ENCODE measurements at regions not wholly inside any gene's neighbourhood (a gene's known extent, or its start where the extent isn't known, plus 50 kb on each side); places are given as distances from the start of the nearest gene placed in this dataset.

- H3K27ac Mint-ChIP-seq, result no peak overlapping the region
- POLR2A ChIA-PET, result no interaction called here
- no peak for DNase-seq
- no peaks in the 10 kb centered on the region for H3K9me3 Mint-ChIP-seq (ENCODE audit: insufficient read depth)
- H3K27me3 Mint-ChIP-seq (ENCODE audit: low read depth), result peaks cover 8% of the 10 kb centered on the region
- CTCF ChIA-PET, result no interaction called here
- no peaks in the 10 kb centered on the region for H3K36me3 Mint-ChIP-seq (ENCODE audit: low read depth)
- no peaks in the 10 kb centered on the region for H3K4me1 Mint-ChIP-seq (ENCODE audit: low read depth)
- no peak for ATAC-seq
- H3K4me3 Mint-ChIP-seq, result no peak overlapping the region
These were observed 60.2 kb upstream of the CDON start for GRCh38 chr11:126122863-126123262.

DNA sequence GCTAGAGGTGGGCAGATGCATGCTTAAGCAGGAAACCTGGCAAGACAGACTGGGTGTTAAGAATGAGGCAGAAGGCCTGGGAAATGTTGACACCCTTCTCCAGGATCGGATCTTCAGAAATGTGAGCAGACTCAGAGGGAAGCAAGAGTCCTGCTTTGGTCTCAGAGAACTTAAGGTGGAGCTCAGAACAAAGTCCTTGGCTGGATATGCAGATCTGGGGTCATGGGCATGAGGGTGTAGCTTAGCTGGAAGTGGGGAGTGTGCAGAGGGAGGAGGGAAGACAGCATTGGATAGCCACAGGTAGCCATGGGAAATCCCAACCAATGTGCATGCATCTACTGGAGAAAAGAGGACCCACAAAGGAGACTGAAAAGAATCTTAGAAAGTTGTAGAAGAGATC is 58.6 kb upstream of the CDON start:
- H3K27me3 Mint-ChIP-seq (ENCODE audit: low read depth), result peaks cover 4% of the 10 kb centered on the region
- no peak overlapping the region for H3K4me3 Mint-ChIP-seq
- no peaks in the 10 kb centered on the region for H3K36me3 Mint-ChIP-seq (ENCODE audit: low read depth)
- no peaks in the 10 kb centered on the region for H3K9me3 Mint-ChIP-seq (ENCODE audit: insufficient read depth)
- POLR2A ChIA-PET, result no interaction called here
- no peak for ATAC-seq
- CTCF ChIA-PET, result no interaction called here
- no peak overlapping the region for H3K27ac Mint-ChIP-seq
- no peak for DNase-seq
- H3K4me1 Mint-ChIP-seq (ENCODE audit: low read depth), result no peaks in the 10 kb centered on the region

DNA sequence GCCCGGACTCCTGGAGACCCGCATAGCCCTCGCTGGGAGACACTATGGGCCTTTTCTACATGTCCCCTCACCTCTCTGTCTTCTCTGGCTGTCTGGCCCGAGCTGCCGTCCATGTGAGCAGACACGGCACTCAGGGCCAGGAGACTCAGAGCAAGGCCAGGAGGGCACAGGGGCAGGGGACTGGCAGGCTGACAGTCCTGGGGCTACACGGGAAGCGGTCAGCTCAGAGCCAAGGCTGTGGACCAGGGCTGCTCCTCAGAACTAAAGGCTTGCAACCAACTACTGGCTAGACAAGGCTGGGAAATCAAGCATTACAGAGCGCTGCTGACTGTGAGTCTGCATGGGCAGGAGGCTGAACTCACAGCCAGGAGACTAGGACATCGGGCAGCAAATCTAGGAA is 56.1 kb upstream of the CDON start:
- Mint-ChIP-seq H3K36me3 (ENCODE audit: low read depth) (no peaks in the 10 kb centered on the region), H3K27me3 (ENCODE audit: low read depth) (peaks cover 2% of the 10 kb centered on the region), H3K4me1 (ENCODE audit: low read depth) (no peaks in the 10 kb centered on the region), H3K27ac (no peak overlapping the region), H3K4me3 (no peak overlapping the region), H3K9me3 (ENCODE audit: insufficient read depth) (no peaks in the 10 kb centered on the region)
- ChIA-PET POLR2A (no interaction called here), CTCF (no interaction called here)
- ATAC-seq, result no peak
- DNase-seq, result no peak

DNA sequence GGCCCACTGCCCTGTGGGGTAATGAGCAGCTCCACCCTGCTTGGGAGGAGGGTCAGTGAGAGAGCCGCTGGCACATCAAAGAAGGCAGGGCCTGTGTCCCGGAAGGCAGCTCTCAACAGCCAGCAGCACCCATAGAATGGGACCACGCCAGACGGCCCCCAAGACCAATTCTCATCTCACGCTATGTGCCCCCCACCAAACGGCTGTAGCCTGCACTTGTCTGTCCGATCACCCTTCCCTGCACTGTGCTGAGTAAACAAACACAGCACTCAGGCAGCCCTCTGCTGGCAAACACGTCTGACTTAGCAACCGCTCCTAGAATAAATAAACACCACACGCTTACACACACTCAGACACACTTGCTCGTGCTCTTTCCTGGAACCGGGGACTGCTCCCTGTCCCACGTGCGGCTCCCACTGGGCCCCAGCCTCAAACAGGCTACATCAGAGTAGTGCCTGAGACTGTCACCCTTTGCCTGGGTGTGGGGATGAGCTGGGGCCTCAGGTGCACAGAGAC is 53.2 kb upstream of the CDON start:
- no peaks in the 10 kb centered on the region for H3K4me1 Mint-ChIP-seq (ENCODE audit: low read depth)
- DNase-seq, result no peak
- ChIA-PET CTCF (no interaction called here), POLR2A (no interaction called here)
- no peak for ATAC-seq
- no peak overlapping the region for H3K4me3 Mint-ChIP-seq
- no peaks in the 10 kb centered on the region for H3K9me3 Mint-ChIP-seq (ENCODE audit: insufficient read depth)
- H3K27me3 Mint-ChIP-seq (ENCODE audit: low read depth), result no peaks in the 10 kb centered on the region
- H3K27ac Mint-ChIP-seq, result no peak overlapping the region
- H3K36me3 Mint-ChIP-seq (ENCODE audit: low read depth), result no peaks in the 10 kb centered on the region

- Mint-ChIP-seq H3K4me3 (no peak overlapping the region), H3K27me3 (ENCODE audit: low read depth) (no peaks in the 10 kb centered on the region), H3K27ac (no peak overlapping the region), H3K36me3 (ENCODE audit: low read depth) (no peaks in the 10 kb centered on the region), H3K4me1 (ENCODE audit: low read depth) (no peaks in the 10 kb centered on the region), H3K9me3 (ENCODE audit: insufficient read depth) (no peaks in the 10 kb centered on the region)
- ChIA-PET CTCF (no interaction called here), POLR2A (no interaction called here)
- DNase-seq (no peak), ATAC-seq (no peak)
These were observed 52.4 kb upstream of the CDON start for GRCh38 chr11:126115127-126115495.

GRCh38 chr11:126114486-126115126 is 51.9 kb upstream of the CDON start:
- ATAC-seq (no peak), DNase-seq (no peak)
- Mint-ChIP-seq H3K4me1 (ENCODE audit: low read depth) (no peaks in the 10 kb centered on the region), H3K36me3 (ENCODE audit: low read depth) (no peaks in the 10 kb centered on the region), H3K9me3 (ENCODE audit: insufficient read depth) (no peaks in the 10 kb centered on the region), H3K27ac (no peak overlapping the region), H3K27me3 (ENCODE audit: low read depth) (no peaks in the 10 kb centered on the region), H3K4me3 (no peak overlapping the region)
- ChIA-PET CTCF (no interaction called here), POLR2A (no interaction called here)

DNA sequence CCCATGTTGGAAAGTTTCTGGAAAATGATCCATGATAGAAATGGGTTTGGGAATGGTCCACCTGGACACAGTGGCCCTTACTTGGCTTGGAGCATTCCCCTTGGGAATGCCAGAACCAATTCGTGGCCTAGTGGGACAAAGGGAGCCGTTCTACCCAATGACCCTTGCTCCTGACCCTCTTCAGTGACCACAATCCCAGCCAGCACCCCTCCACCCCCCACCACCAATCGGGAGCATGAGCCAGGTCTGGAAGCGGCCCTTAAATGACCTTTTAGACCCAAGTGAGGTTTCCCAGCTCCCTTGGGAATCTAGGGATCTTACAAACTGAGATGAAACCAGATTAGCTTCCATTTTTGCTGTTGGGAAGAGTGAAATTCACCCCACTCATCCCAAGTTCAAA is 51.3 kb upstream of the CDON start:
- CTCF ChIA-PET, result no interaction called here
- Mint-ChIP-seq H3K9me3 (ENCODE audit: insufficient read depth) (no peaks in the 10 kb centered on the region), H3K4me3 (no peak overlapping the region), H3K36me3 (ENCODE audit: low read depth) (no peaks in the 10 kb centered on the region), H3K27me3 (ENCODE audit: low read depth) (no peaks in the 10 kb centered on the region), H3K27ac (no peak overlapping the region), H3K4me1 (ENCODE audit: low read depth) (no peaks in the 10 kb centered on the region)
- DNase-seq (no peak), ATAC-seq (no peak)
- POLR2A ChIA-PET, result no interaction called here

- no peak for DNase-seq
- no peak overlapping the region for H3K27ac Mint-ChIP-seq
- H3K9me3 Mint-ChIP-seq (ENCODE audit: insufficient read depth), result no peaks in the 10 kb centered on the region
- H3K4me1 Mint-ChIP-seq (ENCODE audit: low read depth), result no peaks in the 10 kb centered on the region
- CTCF ChIA-PET, result no interaction called here
- POLR2A ChIA-PET, result no interaction called here
- H3K4me3 Mint-ChIP-seq, result no peak overlapping the region
- no peak for ATAC-seq
- no peaks in the 10 kb centered on the region for H3K27me3 Mint-ChIP-seq (ENCODE audit: low read depth)
- H3K36me3 Mint-ChIP-seq (ENCODE audit: low read depth), result no peaks in the 10 kb centered on the region
These were observed 50.9 kb upstream of the CDON start for GRCh38 chr11:126113515-126113957.

DNA sequence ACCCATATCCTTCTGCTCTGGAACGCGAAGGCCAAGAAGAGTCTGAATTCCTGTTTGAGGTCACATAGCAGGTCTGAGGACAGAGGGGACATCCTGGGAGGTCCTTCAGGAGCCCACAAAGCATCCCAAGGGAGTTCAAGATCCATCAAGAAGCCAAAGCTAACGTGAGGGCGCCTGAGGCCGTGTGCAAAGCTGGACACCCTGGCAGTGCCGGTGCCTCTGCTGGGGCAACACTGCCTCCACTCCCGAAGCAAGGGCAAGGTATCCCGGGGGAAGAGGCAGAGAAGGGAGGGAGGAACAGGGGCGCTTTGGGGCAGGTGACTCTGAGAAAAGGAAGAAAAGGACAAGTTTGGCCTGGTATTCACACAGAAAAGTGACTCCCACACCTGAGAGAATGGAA is 50.3 kb upstream of the CDON start:
- DNase-seq (no peak), ATAC-seq (no peak)
- Mint-ChIP-seq H3K36me3 (ENCODE audit: low read depth) (no peaks in the 10 kb centered on the region), H3K4me1 (ENCODE audit: low read depth) (no peaks in the 10 kb centered on the region), H3K4me3 (no peak overlapping the region), H3K27me3 (ENCODE audit: low read depth) (no peaks in the 10 kb centered on the region), H3K9me3 (ENCODE audit: insufficient read depth) (no peaks in the 10 kb centered on the region), H3K27ac (no peak overlapping the region)
- ChIA-PET CTCF (no interaction called here), POLR2A (no interaction called here)

DNA sequence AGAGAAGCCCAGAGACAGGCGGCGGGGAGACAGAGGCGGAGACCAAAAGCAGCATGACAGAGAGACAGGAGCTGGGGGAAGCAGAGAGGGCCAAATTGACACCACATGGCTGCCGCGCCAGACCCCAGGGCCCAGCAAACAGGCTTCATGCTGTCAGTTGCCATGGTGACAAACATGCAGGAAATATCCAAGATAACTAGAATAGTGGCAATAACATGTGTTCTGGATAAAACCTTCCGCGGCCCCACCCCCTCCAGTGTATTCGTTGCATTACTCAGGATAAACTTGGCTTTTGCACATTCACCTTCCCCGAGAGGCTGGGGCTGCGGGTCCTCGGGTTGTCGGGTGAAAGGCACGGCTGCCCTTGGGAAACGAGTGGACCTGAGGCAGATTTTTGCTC is 49.9 kb upstream of the CDON start:
- no peak overlapping the region for H3K4me3 Mint-ChIP-seq
- ATAC-seq (no peak), DNase-seq (no peak)
- ChIA-PET POLR2A (no interaction called here), CTCF (no interaction called here)
- H3K27ac Mint-ChIP-seq, result no peak overlapping the region
- no peaks in the 10 kb centered on the region for H3K36me3 Mint-ChIP-seq (ENCODE audit: low read depth)
- no peaks in the 10 kb centered on the region for H3K4me1 Mint-ChIP-seq (ENCODE audit: low read depth)
- no peaks in the 10 kb centered on the region for H3K9me3 Mint-ChIP-seq (ENCODE audit: insufficient read depth)
- H3K27me3 Mint-ChIP-seq (ENCODE audit: low read depth), result no peaks in the 10 kb centered on the region

Measured in activated CD8-positive, alpha-beta T cell treated with anti-CD3 and anti-CD28 coated beads, Interleukin-2, amount 10 ng/mL, durations not matched to agents 7 days and 5 days (primary cell).